ENCODE measurements at regions not wholly inside any gene's neighbourhood (a gene's known extent, or its start where the extent isn't known, plus 50 kb on each side); places are given as distances from the start of the nearest gene placed in this dataset.
A peak's percentile ranks its signal among the peaks of the same experiment; 100 is the strongest.
"Not testable (repeated sequence)": the region's sequence is repeated elsewhere in the genome, so short reads cannot be mapped to it uniquely, and the experiment has no call there.

- no peaks in the 10 kb centered on the region for H3K4me1 ChIP-seq (ENCODE audit: control insufficient read depth, insufficient read depth, low read length)
- no peak overlapping the region for H3K27ac ChIP-seq (ENCODE audit: insufficient read depth, low read depth, low read length, poor library complexity, severe bottlenecking)
- 84 to 85% methylated on average over 9 of the region's 9 CpGs for WGBS, 2 experiments
- no peaks in the 10 kb centered on the region for H3K9me3 ChIP-seq (ENCODE audit: control insufficient read depth, low read length)
- peak overlapping the region; percentile 80 for H3K4me3 ChIP-seq (ENCODE audit: insufficient read depth, low read depth, low read length)
- no peaks in the 10 kb centered on the region for H3K27me3 ChIP-seq (ENCODE audit: control insufficient read depth, insufficient read depth, low read length, poor library complexity, severe bottlenecking)
- no peaks in the 10 kb centered on the region for H3K36me3 ChIP-seq (ENCODE audit: control insufficient read depth, insufficient read depth, low read length)
These were observed 227.0 kb upstream of the PRSS16 start for GRCh38 chr6:27020553-27020880.

GRCh38 chr6:27023664-27024063, 223.8 kb upstream of the PRSS16 start:
- Histone ChIP-seq H3K4me3 (ENCODE audit: insufficient read depth, low read depth, low read length) (no peak overlapping the region), H3K9me3 (ENCODE audit: control insufficient read depth, low read length) (no peaks in the 10 kb centered on the region), H3K27ac (ENCODE audit: insufficient read depth, low read depth, low read length, poor library complexity, severe bottlenecking) (no peak overlapping the region), H3K27me3 (ENCODE audit: control insufficient read depth, insufficient read depth, low read length, poor library complexity, severe bottlenecking) (no peaks in the 10 kb centered on the region), H3K4me1 (ENCODE audit: control insufficient read depth, insufficient read depth, low read length) (no peaks in the 10 kb centered on the region), H3K36me3 (ENCODE audit: control insufficient read depth, insufficient read depth, low read length) (no peaks in the 10 kb centered on the region)
- 83 to 91% methylated on average over 3 to 4 of the region's 4 CpGs for WGBS, 2 experiments

DNA sequence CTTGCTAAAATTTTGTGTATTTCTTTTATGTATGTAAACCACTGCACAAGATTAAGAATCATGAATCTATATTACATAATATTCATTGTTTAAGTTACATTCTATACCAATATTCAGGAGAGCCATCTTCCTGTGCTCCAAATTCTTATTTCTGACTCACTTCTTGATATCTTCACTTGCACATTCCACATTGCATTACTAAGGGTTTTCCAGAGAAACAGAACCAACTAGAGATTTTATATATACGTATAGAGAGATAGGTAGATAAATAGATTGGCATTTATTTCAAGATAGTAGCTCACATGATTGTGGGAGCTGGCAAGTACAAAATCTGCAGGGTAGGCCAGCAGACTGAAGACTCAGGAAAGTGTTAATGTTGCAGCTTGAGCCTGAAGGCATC, 222.2 kb upstream of the PRSS16 start:
- WGBS, 2 experiments, result 92 to 93% methylated on average over 1 of the region's 1 CpG

DNA sequence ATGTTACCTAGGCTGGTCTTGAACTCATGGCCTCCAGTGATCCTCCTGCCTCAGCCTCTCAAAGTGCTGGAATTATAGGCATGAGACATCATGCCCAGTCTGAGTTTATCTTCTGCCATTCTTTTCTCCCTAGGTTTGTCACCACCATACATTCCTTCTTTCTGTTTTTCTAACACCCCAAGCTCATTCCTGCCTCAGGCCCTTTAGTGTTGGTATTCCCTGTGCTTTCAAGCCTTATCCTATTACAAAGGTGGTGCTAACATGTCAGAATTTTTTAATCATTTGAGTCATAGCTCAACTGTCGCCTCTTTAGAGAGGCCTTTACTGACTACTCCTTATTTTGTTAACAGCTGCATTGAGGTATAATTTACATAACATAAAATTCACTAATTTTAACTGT, 221.1 kb upstream of the PRSS16 start:
- no peaks in the 10 kb centered on the region for H3K27me3 ChIP-seq (ENCODE audit: control insufficient read depth, insufficient read depth, low read length, poor library complexity, severe bottlenecking)
- H3K9me3 ChIP-seq (ENCODE audit: control insufficient read depth, low read length), result no peaks in the 10 kb centered on the region
- H3K27ac ChIP-seq (ENCODE audit: insufficient read depth, low read depth, low read length, poor library complexity, severe bottlenecking), result no peak overlapping the region
- no peaks in the 10 kb centered on the region for H3K36me3 ChIP-seq (ENCODE audit: control insufficient read depth, insufficient read depth, low read length)
- H3K4me1 ChIP-seq (ENCODE audit: control insufficient read depth, insufficient read depth, low read length), result no peaks in the 10 kb centered on the region
- 86 to 100% methylated on average over 1 of the region's 1 CpG for WGBS, 2 experiments
- H3K4me3 ChIP-seq (ENCODE audit: insufficient read depth, low read depth, low read length), result no peak overlapping the region

More for the DNA sequence above, 222.2 kb upstream of the PRSS16 start:
- Histone ChIP-seq H3K27me3 (ENCODE audit: control insufficient read depth, insufficient read depth, low read length, poor library complexity, severe bottlenecking) (no peaks in the 10 kb centered on the region), H3K4me1 (ENCODE audit: control insufficient read depth, insufficient read depth, low read length) (no peaks in the 10 kb centered on the region), H3K27ac (ENCODE audit: insufficient read depth, low read depth, low read length, poor library complexity, severe bottlenecking) (no peak overlapping the region), H3K9me3 (ENCODE audit: control insufficient read depth, low read length) (no peaks in the 10 kb centered on the region), H3K36me3 (ENCODE audit: control insufficient read depth, insufficient read depth, low read length) (no peaks in the 10 kb centered on the region), H3K4me3 (ENCODE audit: insufficient read depth, low read depth, low read length) (no peak overlapping the region)

GRCh38 chr6:27031302-27031701, 216.2 kb upstream of the PRSS16 start:
- WGBS, 2 experiments, result 94 to 97% methylated on average over 1 of the region's 1 CpG
- Histone ChIP-seq H3K27me3 (ENCODE audit: control insufficient read depth, insufficient read depth, low read length, poor library complexity, severe bottlenecking) (no peaks in the 10 kb centered on the region), H3K27ac (ENCODE audit: insufficient read depth, low read depth, low read length, poor library complexity, severe bottlenecking) (no peak overlapping the region), H3K36me3 (ENCODE audit: control insufficient read depth, insufficient read depth, low read length) (no peaks in the 10 kb centered on the region), H3K4me3 (ENCODE audit: insufficient read depth, low read depth, low read length) (no peak overlapping the region), H3K9me3 (ENCODE audit: control insufficient read depth, low read length) (no peaks in the 10 kb centered on the region), H3K4me1 (ENCODE audit: control insufficient read depth, insufficient read depth, low read length) (no peaks in the 10 kb centered on the region)

DNA sequence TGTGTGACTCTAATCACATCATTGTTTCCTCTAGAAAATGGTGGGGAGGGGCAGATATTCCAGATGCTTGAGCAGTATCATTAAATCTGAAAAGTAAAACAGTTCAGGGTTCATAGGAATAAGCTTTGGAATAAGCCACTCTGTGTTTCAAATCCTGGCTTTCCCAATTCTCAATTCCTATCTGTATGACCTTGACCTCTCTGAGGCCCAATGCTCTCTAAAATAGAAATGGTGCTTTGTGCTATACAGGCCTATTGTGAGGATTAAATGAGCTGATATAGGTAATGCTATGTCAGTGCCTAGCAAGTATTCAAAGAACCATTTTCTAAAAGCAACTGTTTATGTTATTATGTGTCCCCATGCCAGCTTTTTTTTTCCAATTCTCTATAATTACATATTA, 209.0 kb upstream of the PRSS16 start:
- no peak overlapping the region for H3K27ac ChIP-seq (ENCODE audit: insufficient read depth, low read depth, low read length, poor library complexity, severe bottlenecking)

DNA sequence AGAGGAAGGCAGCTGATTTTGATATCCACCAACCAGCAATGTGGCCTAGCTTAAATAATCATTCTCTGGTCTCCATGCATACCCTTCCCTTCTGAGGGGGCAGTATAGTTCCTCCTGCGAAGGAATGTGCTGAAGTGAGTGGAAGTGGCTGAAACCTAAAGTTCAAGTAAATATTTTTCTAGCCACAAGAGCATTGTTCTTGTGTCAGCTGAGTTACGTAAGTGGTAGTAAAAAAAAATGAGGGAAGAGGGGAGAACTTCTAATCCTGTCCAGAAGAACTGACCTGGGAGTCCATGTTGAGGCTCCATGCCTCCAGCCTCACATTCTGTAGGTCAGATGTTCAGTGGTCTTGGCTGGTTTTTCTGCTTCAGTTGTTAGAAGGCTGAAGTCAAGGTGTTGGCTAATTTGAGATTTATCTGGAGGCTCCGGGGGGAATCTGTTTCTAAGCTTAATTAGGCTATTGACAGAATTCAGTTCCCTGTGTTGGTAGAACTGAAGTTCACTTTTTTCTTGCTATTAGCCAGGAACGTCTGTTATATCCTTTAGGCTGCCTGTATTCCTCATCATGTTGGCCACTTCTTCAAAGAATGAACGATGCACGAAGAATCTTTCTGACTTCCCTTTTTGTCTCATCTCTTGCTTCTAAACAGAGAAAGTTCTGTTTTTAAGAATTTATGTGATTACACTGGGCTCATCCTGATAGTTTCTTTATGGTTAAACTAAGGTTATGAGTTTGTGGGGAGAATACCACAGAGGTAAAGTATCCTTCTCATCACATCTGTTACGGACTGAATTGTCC, 207.1 kb upstream of the PRSS16 start:
- no peaks in the 10 kb centered on the region for H3K27me3 ChIP-seq (ENCODE audit: control insufficient read depth, insufficient read depth, low read length, poor library complexity, severe bottlenecking)
- H3K4me3 ChIP-seq (ENCODE audit: insufficient read depth, low read depth, low read length), result no peak overlapping the region
- H3K36me3 ChIP-seq (ENCODE audit: control insufficient read depth, insufficient read depth, low read length), result no peaks in the 10 kb centered on the region
- 92 to 93% methylated on average over 6 to 7 of the region's 7 CpGs for WGBS, 2 experiments
- no peaks in the 10 kb centered on the region for H3K4me1 ChIP-seq (ENCODE audit: control insufficient read depth, insufficient read depth, low read length)
- H3K27ac ChIP-seq (ENCODE audit: insufficient read depth, low read depth, low read length, poor library complexity, severe bottlenecking), result no peak overlapping the region
- H3K9me3 ChIP-seq (ENCODE audit: control insufficient read depth, low read length), result no peaks in the 10 kb centered on the region

More for the DNA sequence above, 209.0 kb upstream of the PRSS16 start:
- H3K4me3 ChIP-seq (ENCODE audit: insufficient read depth, low read depth, low read length), result no peak overlapping the region
- H3K27me3 ChIP-seq (ENCODE audit: control insufficient read depth, insufficient read depth, low read length, poor library complexity, severe bottlenecking), result no peaks in the 10 kb centered on the region
- H3K9me3 ChIP-seq (ENCODE audit: control insufficient read depth, low read length), result no peaks in the 10 kb centered on the region
- no peaks in the 10 kb centered on the region for H3K36me3 ChIP-seq (ENCODE audit: control insufficient read depth, insufficient read depth, low read length)
- no peaks in the 10 kb centered on the region for H3K4me1 ChIP-seq (ENCODE audit: control insufficient read depth, insufficient read depth, low read length)

DNA sequence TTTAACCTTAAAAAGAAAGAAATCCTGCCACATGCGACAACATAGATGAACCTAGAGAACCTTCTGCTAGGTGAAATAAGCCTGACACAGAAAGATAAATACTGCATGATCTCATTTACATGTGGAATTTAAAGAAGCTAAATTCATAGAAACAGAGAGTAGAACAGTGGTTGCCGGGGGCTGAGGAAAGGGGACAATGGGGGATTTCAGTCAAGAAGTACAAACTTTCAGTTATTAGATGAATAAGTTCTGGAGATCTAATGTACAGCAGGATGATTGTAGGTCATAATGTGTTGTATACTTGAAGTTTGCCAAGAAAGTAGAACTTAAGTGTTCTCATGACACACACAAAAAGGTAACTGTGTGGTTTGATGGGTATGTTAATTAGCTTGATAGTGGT, 204.3 kb upstream of the PRSS16 start:
- no peaks in the 10 kb centered on the region for H3K27me3 ChIP-seq (ENCODE audit: control insufficient read depth, insufficient read depth, low read length, poor library complexity, severe bottlenecking)
- H3K36me3 ChIP-seq (ENCODE audit: control insufficient read depth, insufficient read depth, low read length), result no peaks in the 10 kb centered on the region
- H3K4me1 ChIP-seq (ENCODE audit: control insufficient read depth, insufficient read depth, low read length), result no peaks in the 10 kb centered on the region
- no peak overlapping the region for H3K27ac ChIP-seq (ENCODE audit: insufficient read depth, low read depth, low read length, poor library complexity, severe bottlenecking)
- WGBS, 2 experiments, result 97 to 98% methylated on average over 2 of the region's 2 CpGs
- no peak overlapping the region for H3K4me3 ChIP-seq (ENCODE audit: insufficient read depth, low read depth, low read length)
- H3K9me3 ChIP-seq (ENCODE audit: control insufficient read depth, low read length), result no peaks in the 10 kb centered on the region

GRCh38 chr6:27045131-27045530, 202.4 kb upstream of the PRSS16 start:
- not testable (repeated sequence) for H3K4me1 ChIP-seq (ENCODE audit: control insufficient read depth, insufficient read depth, low read length); H3K27ac ChIP-seq (ENCODE audit: insufficient read depth, low read depth, low read length, poor library complexity, severe bottlenecking); H3K36me3 ChIP-seq (ENCODE audit: control insufficient read depth, insufficient read depth, low read length); H3K27me3 ChIP-seq (ENCODE audit: control insufficient read depth, insufficient read depth, low read length, poor library complexity, severe bottlenecking); H3K9me3 ChIP-seq (ENCODE audit: control insufficient read depth, low read length); H3K4me3 ChIP-seq (ENCODE audit: insufficient read depth, low read depth, low read length)
- 93 to 96% methylated on average over 26 of the region's 26 CpGs for WGBS, 2 experiments

- H3K36me3 ChIP-seq (ENCODE audit: control insufficient read depth, insufficient read depth, low read length); H3K27ac ChIP-seq (ENCODE audit: insufficient read depth, low read depth, low read length, poor library complexity, severe bottlenecking); H3K9me3 ChIP-seq (ENCODE audit: control insufficient read depth, low read length); H3K4me3 ChIP-seq (ENCODE audit: insufficient read depth, low read depth, low read length); H3K4me1 ChIP-seq (ENCODE audit: control insufficient read depth, insufficient read depth, low read length); H3K27me3 ChIP-seq (ENCODE audit: control insufficient read depth, insufficient read depth, low read length, poor library complexity, severe bottlenecking): not testable (repeated sequence)
- WGBS, 2 experiments, result 96 to 98% methylated on average over 3 of the region's 5 CpGs
These were observed 199.8 kb upstream of the PRSS16 start for GRCh38 chr6:27047725-27048124.
